ENCODE measurements at regions not wholly inside any gene's neighbourhood (a gene's known extent, or its start where the extent isn't known, plus 50 kb on each side); places are given as distances from the start of the nearest gene placed in this dataset.

GRCh38 chr1:236343246-236343870 is 50.7 kb upstream of the EDARADD start:
- no peak for TF ChIP-seq POLR2A (IDR thresholded peaks at IDR 0.05; ENCODE audit: extremely low read depth, insufficient read length)
- TF ChIP-seq, protein P1, sequence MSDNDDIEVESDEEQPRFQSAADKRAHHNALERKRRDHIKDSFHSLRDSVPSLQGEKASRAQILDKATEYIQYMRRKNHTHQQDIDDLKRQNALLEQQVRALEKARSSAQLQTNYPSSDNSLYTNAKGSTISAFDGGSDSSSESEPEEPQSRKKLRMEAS (IDR thresholded peaks at IDR 0.05; ENCODE audit: low read depth, low read length) = no peak; the same call in 1 of the 2 replicates

Measured in NB4 (cell line).